Neuronal stem cell (in vitro differentiated cells): ENCODE measurements at regions not wholly inside any gene's neighbourhood (a gene's known extent, or its start where the extent isn't known, plus 50 kb on each side); places are given as distances from the start of the nearest gene placed in this dataset.

Source experiments
- DNase-seq: peaks from one replicate; pipeline ENCODE4 v3.0.0-alpha.2; 2013; ENCODE audit warnings: low spot score
- H2AFZ ChIP-seq: one replicate; pipeline ENCODE4 v1.6.1; 2013; ENCODE audit warnings: mild to moderate bottlenecking, low read length, inconsistent platforms
- H2AK5ac ChIP-seq: 2 replicates; pipeline ENCODE4 v1.6.1; 2013; ENCODE audit warnings: low read depth, mild to moderate bottlenecking, inconsistent platforms, low read length, moderate library complexity, mixed read lengths
- H2BK120ac ChIP-seq: 2 replicates; pipeline ENCODE4 v1.6.1; 2013; ENCODE audit warnings: low read depth, mild to moderate bottlenecking, inconsistent platforms, low read length, moderate library complexity, mixed read lengths
- H2BK12ac ChIP-seq: one replicate; pipeline ENCODE4 v1.6.1; 2013; ENCODE audit warnings: low read length, inconsistent platforms
- H2BK15ac ChIP-seq: 2 replicates; pipeline ENCODE4 v1.6.1; 2013; ENCODE audit warnings: mild to moderate bottlenecking, low read length, inconsistent platforms, mixed read lengths
- H2BK5ac ChIP-seq: one replicate; pipeline ENCODE4 v1.6.1; 2013; ENCODE audit warnings: inconsistent platforms, mild to moderate bottlenecking, low read length, moderate library complexity
- H3K14ac ChIP-seq: one replicate; pipeline ENCODE4 v1.6.1; 2013; ENCODE audit warnings: low read length, inconsistent platforms
- H3K18ac ChIP-seq: 2 replicates; pipeline ENCODE4 v1.6.1; 2013; ENCODE audit warnings: low read length, inconsistent platforms
- H3K23ac ChIP-seq: 2 replicates; pipeline ENCODE4 v1.6.1; 2013; ENCODE audit warnings: low read depth, mild to moderate bottlenecking, mixed read lengths, low read length, inconsistent platforms; ENCODE audit not compliant: poor library complexity
- H3K27ac ChIP-seq: replicated peaks from 3 replicates; pipeline ENCODE4 v1.5.1; 2013; ENCODE audit warnings: low read length, inconsistent platforms
- H3K27me3 ChIP-seq, 3 experiments: 2 replicates each; pipeline ENCODE4 v1.6.1; 2013; ENCODE audit warnings: low read length in 3 of 3, mild to moderate bottlenecking in 2 of 3, inconsistent platforms in 1 of 3, low read depth in 1 of 3, mixed read lengths in 1 of 3, moderate library complexity in 1 of 3; ENCODE audit not compliant: control insufficient read depth in 3 of 3, insufficient read depth in 3 of 3
- H3K36me3 ChIP-seq, 2 donors: replicated peaks in 1 of 2; 2 replicates each; pipeline ENCODE4 v1.6.1; 2013; ENCODE audit warnings: low read length in 2 of 2; ENCODE audit not compliant: control insufficient read depth in 2 of 2, insufficient read depth in 2 of 2
- H3K4ac ChIP-seq: 2 replicates; pipeline ENCODE4 v1.6.1; 2013; ENCODE audit warnings: inconsistent platforms, mild to moderate bottlenecking, low read length, moderate library complexity
- H3K4me1 ChIP-seq, 2 donors: 1 replicate in 1 of 2; 2 replicates in 1 of 2; pipeline ENCODE4 v1.6.1; 2013; ENCODE audit warnings: low read length in 2 of 2, low read depth in 1 of 2; ENCODE audit not compliant: control insufficient read depth in 2 of 2, insufficient read depth in 1 of 2
- H3K4me2 ChIP-seq: one replicate; pipeline ENCODE4 v1.6.1; 2013; ENCODE audit warnings: mild to moderate bottlenecking, low read length, inconsistent platforms; ENCODE audit not compliant: insufficient read depth, poor library complexity, severe bottlenecking
- H3K4me3 ChIP-seq, 2 donors: 2 replicates each; pipeline ENCODE4 v1.5.1; 2013; ENCODE audit warnings: low read length in 2 of 2, mild to moderate bottlenecking in 2 of 2, inconsistent platforms in 1 of 2, moderate library complexity in 1 of 2
- H3K79me1 ChIP-seq: one replicate; pipeline ENCODE4 v1.6.1; 2013; ENCODE audit warnings: low read depth, mild to moderate bottlenecking, inconsistent platforms, low read length, moderate library complexity
- H3K9ac ChIP-seq: one replicate; pipeline ENCODE4 v1.6.1; 2013; ENCODE audit warnings: mild to moderate bottlenecking, low read depth, low read length, inconsistent platforms; ENCODE audit not compliant: poor library complexity
- H3K9me3 ChIP-seq, 2 donors: replicated peaks in 1 of 2; 2 replicates each; pipeline versions ENCODE3 to v1.6.1; 2013; ENCODE audit warnings: low read length in 2 of 2, mild to moderate bottlenecking in 2 of 2, inconsistent platforms in 1 of 2, low read depth in 1 of 2, mixed read lengths in 1 of 2, moderate library complexity in 1 of 2; ENCODE audit not compliant: control insufficient read depth in 2 of 2, insufficient read depth in 1 of 2
- H4K8ac ChIP-seq: one replicate; pipeline ENCODE4 v1.6.1; 2013; ENCODE audit warnings: low read depth, mild to moderate bottlenecking, inconsistent platforms, low read length, moderate library complexity
- H4K91ac ChIP-seq: one replicate; pipeline ENCODE4 v1.6.1; 2013; ENCODE audit warnings: low read length, low read depth, mild to moderate bottlenecking, inconsistent platforms; ENCODE audit not compliant: poor library complexity
- WGBS, 2 donors: extraction: QIAGEN DNeasy Blood & Tissue Kit; methylation state at CpG; one replicate each; pipeline ENCODE4 v1.1.7; 2013; ENCODE audit warnings: missing lambda C conversion rate in 2 of 2, mixed read lengths in 1 of 2; ENCODE audit not compliant: insufficient read length in 2 of 2, insufficient replicate concordance in 1 of 2; ENCODE audit errors: extremely low coverage in 2 of 2; 5-methylcytosine and 5-hydroxymethylcytosine counted together

DNA sequence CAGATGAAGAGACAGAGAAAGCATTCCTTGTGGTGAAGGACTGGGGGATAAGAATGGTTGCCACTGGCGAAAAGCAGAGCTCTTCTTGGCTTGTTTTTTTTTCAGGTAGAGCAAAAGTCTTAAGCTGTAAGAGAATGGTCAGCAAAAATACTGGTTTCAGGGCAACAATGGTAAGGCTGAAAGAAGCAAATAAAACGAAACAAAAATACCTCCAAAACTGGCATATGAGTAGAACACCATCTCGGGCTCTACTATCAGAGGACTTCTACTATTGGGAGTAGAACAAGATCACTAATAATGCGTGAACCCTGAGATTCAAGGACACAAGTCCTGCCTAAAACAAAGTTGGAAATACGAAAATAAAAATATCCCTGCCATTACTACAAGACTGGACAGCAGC, 1823.2 kb upstream of the CDH6 start:
- H3K27me3 ChIP-seq: no peaks in the 10 kb centered on the region
- no peak overlapping the region for H2BK120ac ChIP-seq
- H4K8ac ChIP-seq: no peak overlapping the region
- H3K9ac ChIP-seq: no peak overlapping the region
- H3K36me3 ChIP-seq: no peaks in the 10 kb centered on the region
- no peak overlapping the region for H2BK15ac ChIP-seq
- no peak overlapping the region for H2AFZ ChIP-seq
- no peak overlapping the region for H2BK5ac ChIP-seq
- no peak overlapping the region for H2BK12ac ChIP-seq
- H4K91ac ChIP-seq: no peak overlapping the region
- no CpG with 5 or more reads among the region's 5 CpGs for WGBS, 2 donors
- H3K4me1 ChIP-seq: no peaks in the 10 kb centered on the region
- no peaks in the 10 kb centered on the region for H3K79me1 ChIP-seq
- no peak overlapping the region for H3K14ac ChIP-seq
- H3K18ac ChIP-seq: no peak overlapping the region
- no peak overlapping the region for H2AK5ac ChIP-seq
- H3K4ac ChIP-seq: no peak overlapping the region
- no peak for DNase-seq
- H3K27ac ChIP-seq: no peak overlapping the region
- no peak overlapping the region for H3K4me3 ChIP-seq
- H3K9me3 ChIP-seq: no peaks in the 10 kb centered on the region
- H3K4me2 ChIP-seq: no peak overlapping the region
- no peak overlapping the region for H3K23ac ChIP-seq

DNA sequence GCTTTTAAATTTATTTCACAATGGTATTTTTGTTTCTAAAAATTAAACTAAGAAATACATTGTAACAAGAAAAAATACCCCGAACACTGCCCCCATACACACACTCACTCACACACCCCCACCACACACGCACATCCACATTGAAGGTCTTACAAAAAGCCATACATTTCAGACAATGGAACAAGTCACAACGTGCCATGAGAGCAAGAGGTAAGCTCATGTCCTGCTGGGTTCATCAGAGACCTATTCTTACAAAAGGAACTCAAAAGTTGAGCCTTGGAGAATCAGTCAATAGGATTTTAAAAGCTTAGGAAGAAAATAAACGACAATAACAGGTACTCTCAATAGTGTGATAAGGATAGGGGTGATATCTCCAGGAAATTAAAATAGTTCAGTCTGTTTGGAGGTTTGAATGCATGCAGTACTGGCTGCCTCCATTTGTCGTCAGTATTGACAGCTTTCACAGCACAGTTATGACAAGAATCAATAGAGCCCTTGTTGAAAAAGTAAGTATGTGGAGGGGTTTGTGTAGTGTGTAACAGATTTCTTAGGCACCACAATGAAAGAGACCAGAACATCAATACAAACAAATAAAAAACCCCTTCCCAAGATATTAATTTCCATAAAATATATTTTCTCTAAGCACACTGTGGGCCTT, 1826.2 kb upstream of the CDH6 start:
- H3K4me1 ChIP-seq: no peaks in the 10 kb centered on the region
- H3K18ac ChIP-seq: no peak overlapping the region
- no peak overlapping the region for H2AK5ac ChIP-seq
- no peak overlapping the region for H2BK120ac ChIP-seq
- DNase-seq: peak; percentile 18
- H3K4me2 ChIP-seq: no peak overlapping the region
- H3K4me3 ChIP-seq: no peak overlapping the region
- H3K27ac ChIP-seq: no peak overlapping the region
- H3K4ac ChIP-seq: no peak overlapping the region
- H3K36me3 ChIP-seq: no peaks in the 10 kb centered on the region
- H3K23ac ChIP-seq: no peak overlapping the region
- no peak overlapping the region for H3K9ac ChIP-seq
- no peak overlapping the region for H2BK5ac ChIP-seq
- no peak overlapping the region for H2AFZ ChIP-seq
- H2BK15ac ChIP-seq: no peak overlapping the region
- H3K9me3 ChIP-seq: no peaks in the 10 kb centered on the region
- H3K79me1 ChIP-seq: no peaks in the 10 kb centered on the region
- no peaks in the 10 kb centered on the region for H3K27me3 ChIP-seq
- WGBS, 2 donors: no CpG with 5 or more reads among the region's 5 CpGs
- no peak overlapping the region for H4K8ac ChIP-seq
- no peak overlapping the region for H3K14ac ChIP-seq
- no peak overlapping the region for H2BK12ac ChIP-seq
- no peak overlapping the region for H4K91ac ChIP-seq

DNA sequence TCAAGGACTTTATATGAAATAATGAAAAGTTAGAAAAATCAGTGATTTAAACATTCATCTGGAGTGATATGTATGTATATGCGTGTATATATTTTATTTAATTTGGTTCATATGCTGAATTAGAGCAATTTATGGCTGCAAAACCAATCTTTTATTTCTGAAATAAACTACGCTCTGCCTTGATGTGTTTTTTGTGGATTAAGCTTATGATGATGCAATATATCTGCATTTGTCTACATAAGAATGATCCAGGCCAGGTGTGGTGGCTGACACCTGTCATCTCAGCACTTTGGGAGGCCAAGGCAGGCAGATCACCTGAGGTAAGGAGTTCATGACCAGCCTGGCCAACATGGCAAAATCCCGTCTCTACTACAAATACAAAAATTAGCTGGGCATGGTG, 1842.3 kb upstream of the CDH6 start:
- DNase-seq: no peak

GRCh38 chr5:29337030-29337429, 1856.5 kb upstream of the CDH6 start:
- no peak overlapping the region for H2BK15ac ChIP-seq
- no peak overlapping the region for H4K91ac ChIP-seq
- H3K18ac ChIP-seq: no peak overlapping the region
- no peak overlapping the region for H3K4ac ChIP-seq
- no peak overlapping the region for H2BK120ac ChIP-seq
- H3K14ac ChIP-seq: no peak overlapping the region
- no peak overlapping the region for H3K4me2 ChIP-seq
- no peak for DNase-seq
- H3K79me1 ChIP-seq: no peaks in the 10 kb centered on the region
- H3K9me3 ChIP-seq: no peaks in the 10 kb centered on the region
- H3K23ac ChIP-seq: no peak overlapping the region
- H2AFZ ChIP-seq: no peak overlapping the region
- H2BK12ac ChIP-seq: no peak overlapping the region
- no peak overlapping the region for H4K8ac ChIP-seq
- no peak overlapping the region for H2BK5ac ChIP-seq
- no peak overlapping the region for H3K4me3 ChIP-seq
- no peaks in the 10 kb centered on the region for H3K36me3 ChIP-seq
- H3K27ac ChIP-seq: no peak overlapping the region
- H3K27me3 ChIP-seq: no peaks in the 10 kb centered on the region
- no peak overlapping the region for H3K9ac ChIP-seq
- no peak overlapping the region for H2AK5ac ChIP-seq
- WGBS, 2 donors: no CpG with 5 or more reads among the region's 2 CpGs
- no peaks in the 10 kb centered on the region for H3K4me1 ChIP-seq

More for the DNA sequence above, 1842.3 kb upstream of the CDH6 start:
- Histone ChIP-seq H3K4me3 (no peak overlapping the region), H3K79me1 (no peaks in the 10 kb centered on the region), H3K27me3 (no peaks in the 10 kb centered on the region), H3K14ac (no peak overlapping the region), H4K8ac (no peak overlapping the region), H2BK12ac (no peak overlapping the region), H3K9me3 (no peaks in the 10 kb centered on the region), H3K4me2 (no peak overlapping the region), H3K36me3 (no peaks in the 10 kb centered on the region), H2BK15ac (no peak overlapping the region), H2BK120ac (no peak overlapping the region), H3K18ac (no peak overlapping the region), H3K4ac (no peak overlapping the region), H2AK5ac (no peak overlapping the region), H4K91ac (no peak overlapping the region), H3K4me1 (no peaks in the 10 kb centered on the region), H2BK5ac (no peak overlapping the region), H3K27ac (no peak overlapping the region), H3K23ac (no peak overlapping the region), H2AFZ (no peak overlapping the region), H3K9ac (no peak overlapping the region)
- WGBS, 2 donors: no CpG with 5 or more reads among the region's 3 CpGs
